GM12891 (cell line): ENCODE measurements at regions not wholly inside any gene's neighbourhood (a gene's known extent, or its start where the extent isn't known, plus 50 kb on each side); places are given as distances from the start of the nearest gene placed in this dataset.

ENCODE experiments used
- PAX5 ChIP-seq: IDR thresholded peaks from 2 replicates; pipeline ENCODE4 v1.6.1; 2011; ENCODE audit warnings: low read length, moderate library complexity, mild to moderate bottlenecking; ENCODE audit not compliant: insufficient read depth, severe bottlenecking
- POLR2A ChIP-seq: IDR thresholded peaks from 2 replicates; pipeline ENCODE4 v1.6.1; 2011; ENCODE audit warnings: low read depth, low read length, control low read depth
- SPI1 ChIP-seq: IDR thresholded peaks from 2 replicates; pipeline ENCODE4 v1.6.1; 2011; ENCODE audit warnings: low read depth, low read length, control low read depth
- TAF1 ChIP-seq: IDR thresholded peaks from 2 replicates; pipeline ENCODE4 v1.6.1; 2011; ENCODE audit warnings: low read depth, low read length, control low read depth

DNA sequence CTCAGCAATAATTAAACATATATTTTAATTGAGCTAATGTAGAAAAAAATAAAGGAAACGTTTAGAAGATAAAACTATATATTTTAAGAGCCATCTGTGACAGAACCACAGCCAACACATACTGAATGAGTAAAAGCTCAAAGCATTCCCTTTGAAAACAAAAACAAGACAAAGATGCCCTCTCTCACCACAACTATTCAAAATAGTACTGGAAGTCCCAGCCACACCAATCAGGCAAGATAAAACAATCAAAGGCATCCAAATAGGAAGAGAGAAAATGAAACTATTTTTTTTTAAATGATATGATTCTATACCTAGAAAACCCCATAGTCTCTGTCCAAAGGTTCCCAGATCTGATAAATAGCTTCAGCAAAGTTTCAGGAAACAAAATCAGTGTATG lies 262.0 kb downstream of the HTR1A start:
- no peak for TF ChIP-seq POLR2A
- TF ChIP-seq PAX5, result no peak
- no peak for TF ChIP-seq TAF1
- TF ChIP-seq SPI1, result no peak
